B cell (primary cell): ENCODE measurements at regions not wholly inside any gene's neighbourhood (a gene's known extent, or its start where the extent isn't known, plus 50 kb on each side); places are given as distances from the start of the nearest gene placed in this dataset.

Experiments
- ATAC-seq: fragments of 200-7000 bp; cut with Tn5 transposase; one replicate; pipeline ENCODE4 v1.10.0; 2021; ENCODE audit warnings: low read depth, mild to moderate bottlenecking, moderate number of reproducible peaks, moderate library complexity
- CTCF ChIA-PET: fragments of 350-600 bp; sonication (Branson Sonifier 250); formaldehyde crosslinking; loops from one replicate; lab custom pipeline; 2021; ENCODE audit warnings: antibody characterized with exemption, inconsistent platforms; lab: Charles Lee
- POLR2A ChIA-PET: fragments of 350-600 bp; sonication (Branson Sonifier 250); formaldehyde crosslinking; loops from one replicate; lab custom pipeline; 2021; ENCODE audit warnings: antibody characterized with exemption; lab: Charles Lee
- DNase-seq: peaks from one replicate; pipeline ENCODE4 v3.0.0; 2013
- H2AFZ ChIP-seq: 2 replicates; pipeline ENCODE4 v1.6.1; 2012; ENCODE audit warnings: mild to moderate bottlenecking, low read depth, low read length; ENCODE audit not compliant: insufficient read depth, poor library complexity, severe bottlenecking
- H3K27ac ChIP-seq, 2 donors: 1 replicate in 1 of 2; 2 replicates in 1 of 2; pipeline ENCODE4 v1.5.1; 2012 to 2013; ENCODE audit warnings: low read length in 2 of 2, mild to moderate bottlenecking in 2 of 2, moderate library complexity in 1 of 2
- H3K27me3 ChIP-seq, 4 experiments: fragments of 200-600 bp in 1 of 4; sonication (generic) in 1 of 4; replicated peaks in 1 of 4; 1 replicate in 2 of 4; 2 replicates in 2 of 4; pipeline versions ENCODE4 v1.6.1 to v1.7.0; 2013 to 2016; ENCODE audit warnings: low read length in 3 of 4, mild to moderate bottlenecking in 2 of 4, mixed read lengths in 1 of 4, moderate library complexity in 1 of 4; ENCODE audit not compliant: insufficient read depth in 4 of 4, control insufficient read depth in 3 of 4; ENCODE audit errors: control extremely low read depth in 1 of 4
- H3K36me3 ChIP-seq, 2 experiments: replicated peaks in 1 of 2; 1 replicate in 1 of 2; 2 replicates in 1 of 2; pipeline versions ENCODE4 v1.6.1 to v1.7.1; 2013; ENCODE audit warnings: low read length in 1 of 2; ENCODE audit not compliant: insufficient read depth in 2 of 2, control insufficient read depth in 1 of 2; ENCODE audit errors: control extremely low read depth in 1 of 2, extremely low read depth in 1 of 2
- H3K4me1 ChIP-seq, 2 donors: fragments of 200-600 bp in 1 of 2; sonication (generic) in 1 of 2; 1 replicate in 1 of 2; 2 replicates in 1 of 2; pipeline versions ENCODE4 v1.5.1 to v1.6.1; 2013 to 2017; ENCODE audit warnings: low read length in 2 of 2; ENCODE audit not compliant: control insufficient read depth in 2 of 2, insufficient read depth in 2 of 2
- H3K4me2 ChIP-seq: replicated peaks from 2 replicates; pipeline ENCODE3; 2012; ENCODE audit warnings: mild to moderate bottlenecking, low read depth, low read length; ENCODE audit not compliant: poor library complexity, severe bottlenecking
- H3K4me3 ChIP-seq, 5 experiments: fragments of 200-600 bp in 1 of 5; sonication (generic) in 1 of 5; 1 replicate in 3 of 5; 2 replicates in 2 of 5; pipeline versions ENCODE4 v1.5.1 to v1.7.0; 2011 to 2016; ENCODE audit warnings: low read length in 4 of 5, mild to moderate bottlenecking in 4 of 5, low read depth in 2 of 5, control low read depth in 1 of 5, moderate library complexity in 1 of 5; ENCODE audit not compliant: insufficient read depth in 1 of 5; ENCODE audit errors: control extremely low read depth in 1 of 5, extremely low read depth in 1 of 5
- H3K79me2 ChIP-seq: fragments of 200-600 bp; sonication (generic); one replicate; pipeline ENCODE4 v1.6.0; 2016; ENCODE audit warnings: low read length; ENCODE audit not compliant: control insufficient read depth, insufficient read depth
- H3K9ac ChIP-seq: fragments of 200-600 bp; sonication (generic); 2 replicates; pipeline ENCODE4 v1.6.1; 2017; ENCODE audit warnings: mild to moderate bottlenecking, low read length, moderate library complexity
- H3K9me3 ChIP-seq, 3 donors: one replicate each; pipeline versions ENCODE4 v1.6.1 to v1.7.1; 2013; ENCODE audit warnings: low read length in 2 of 3; ENCODE audit not compliant: control insufficient read depth in 2 of 3, insufficient read depth in 1 of 3; ENCODE audit errors: control extremely low read depth in 1 of 3
- H4K20me1 ChIP-seq: 2 replicates; pipeline ENCODE4 v1.6.0; 2012; ENCODE audit warnings: mild to moderate bottlenecking, low read length; ENCODE audit not compliant: insufficient read depth, control insufficient read depth, poor library complexity, severe bottlenecking
- H3K27ac Mint-ChIP-seq: one replicate; pipeline ENCODE4 v1.8.0; 2021; ENCODE audit warnings: mixed read lengths
- H3K27me3 Mint-ChIP-seq: one replicate; pipeline ENCODE4 v1.8.0; 2021; ENCODE audit warnings: mixed read lengths
- H3K4me1 Mint-ChIP-seq: one replicate; pipeline ENCODE4 v1.8.0; 2021; ENCODE audit warnings: mixed read lengths
- H3K4me3 Mint-ChIP-seq: one replicate; pipeline ENCODE4 v1.8.0; 2021; ENCODE audit warnings: mixed read lengths
- H3K9me3 Mint-ChIP-seq: one replicate; pipeline ENCODE4 v1.8.0; 2022; ENCODE audit warnings: mixed read lengths; ENCODE audit not compliant: insufficient read depth
- CTCF ChIP-seq: fragments of 200-600 bp; IDR thresholded peaks from one replicate; pipeline ENCODE4 v1.8.0; 2022; ENCODE audit warnings: antibody characterized with exemption, mild to moderate bottlenecking
- EZH2 ChIP-seq: IDR thresholded peaks from 2 replicates; pipeline ENCODE4 v1.6.1; 2012; ENCODE audit warnings: borderline replicate concordance, low read depth, mild to moderate bottlenecking, moderate library complexity, low read length; ENCODE audit not compliant: insufficient read depth, poor library complexity, severe bottlenecking
- WGBS: methylation state at CpG from one replicate; pipeline ENCODE4 v1.1.5; 2013; ENCODE audit warnings: missing lambda C conversion rate; ENCODE audit not compliant: insufficient coverage; 5-methylcytosine and 5-hydroxymethylcytosine counted together
- intact Hi-C: fragments of 100-400 bp; cut with micrococcal nuclease; formaldehyde crosslinking; loops from one replicate; pipeline ENCODE4 v1.10.0; 2022

GRCh38 chr1:163471779-163472650 is 150.3 kb downstream of the NUF2 start:
- Mint-ChIP-seq H3K4me3 (no peak overlapping the region), H3K27me3 (peaks cover 2% of the 10 kb centered on the region), H3K9me3 (peaks cover 3% of the 10 kb centered on the region), H3K4me1 (no peaks in the 10 kb centered on the region), H3K27ac (no peak overlapping the region)
- TF ChIP-seq CTCF (no peak), EZH2 (no peak)
- Histone ChIP-seq H3K9me3 (no peaks in the 10 kb centered on the region), H3K36me3 (no peaks in the 10 kb centered on the region), H3K27me3 (no peaks in the 10 kb centered on the region), H3K4me3 (no peak overlapping the region), H3K4me2 (no peak overlapping the region), H3K9ac (no peak overlapping the region), H3K4me1 (no peaks in the 10 kb centered on the region), H2AFZ (no peak overlapping the region), H3K79me2 (no peaks in the 10 kb centered on the region), H4K20me1 (no peaks in the 10 kb centered on the region), H3K27ac (no peak overlapping the region)
- WGBS = 94% methylated on average over 3 of the region's 13 CpGs
- no peak for ATAC-seq
- CTCF ChIA-PET = no interaction called here
- DNase-seq = no peak
- POLR2A ChIA-PET = no interaction called here
- intact Hi-C loops = no loop called here

- DNase-seq (no peak), ATAC-seq (no peak)
- no peaks in the 10 kb centered on the region for H3K4me1 ChIP-seq
- intact Hi-C loops = no loop called here
- H3K4me3 Mint-ChIP-seq = no peak overlapping the region
- no peak overlapping the region for H2AFZ ChIP-seq
- ChIA-PET POLR2A (no interaction called here), CTCF (no interaction called here)
- WGBS = 87% methylated on average over 7 of the region's 9 CpGs
- H3K27me3 ChIP-seq = no peaks in the 10 kb centered on the region
- H3K27ac Mint-ChIP-seq = no peak overlapping the region
- no peaks in the 10 kb centered on the region for H3K9me3 ChIP-seq
- no peaks in the 10 kb centered on the region for H3K36me3 ChIP-seq
- H3K9ac ChIP-seq = no peak overlapping the region
- H3K9me3 Mint-ChIP-seq = peaks cover 3% of the 10 kb centered on the region
- TF ChIP-seq CTCF (no peak), EZH2 (no peak)
- no peak overlapping the region for H3K4me2 ChIP-seq
- no peak overlapping the region for H3K4me3 ChIP-seq
- H3K79me2 ChIP-seq = no peaks in the 10 kb centered on the region
- H3K27ac ChIP-seq = no peak overlapping the region
- H3K27me3 Mint-ChIP-seq = peaks cover 3% of the 10 kb centered on the region
- no peaks in the 10 kb centered on the region for H4K20me1 ChIP-seq
- H3K4me1 Mint-ChIP-seq = no peaks in the 10 kb centered on the region
These were observed 151.0 kb downstream of the NUF2 start for GRCh38 chr1:163472651-163473248.
